DND-41 (cell line): ENCODE measurements at regions not wholly inside any gene's neighbourhood (a gene's known extent, or its start where the extent isn't known, plus 50 kb on each side); places are given as distances from the start of the nearest gene placed in this dataset.

Experiments used
- EZH2 ChIP-seq: IDR thresholded peaks from 3 replicates; pipeline ENCODE4 v1.6.1; 2012; ENCODE audit warnings: borderline replicate concordance, low read depth, mild to moderate bottlenecking, moderate library complexity, low read length, inconsistent platforms; ENCODE audit not compliant: severe bottlenecking
- TF ChIP-seq, protein P1 (sequence below): IDR thresholded peaks from 2 replicates; pipeline ENCODE4 v1.5.1; 2012; ENCODE audit warnings: borderline replicate concordance, low read length, moderate library complexity, mild to moderate bottlenecking; ENCODE audit not compliant: poor library complexity, severe bottlenecking; ENCODE audit errors: extremely low read depth

DNA sequence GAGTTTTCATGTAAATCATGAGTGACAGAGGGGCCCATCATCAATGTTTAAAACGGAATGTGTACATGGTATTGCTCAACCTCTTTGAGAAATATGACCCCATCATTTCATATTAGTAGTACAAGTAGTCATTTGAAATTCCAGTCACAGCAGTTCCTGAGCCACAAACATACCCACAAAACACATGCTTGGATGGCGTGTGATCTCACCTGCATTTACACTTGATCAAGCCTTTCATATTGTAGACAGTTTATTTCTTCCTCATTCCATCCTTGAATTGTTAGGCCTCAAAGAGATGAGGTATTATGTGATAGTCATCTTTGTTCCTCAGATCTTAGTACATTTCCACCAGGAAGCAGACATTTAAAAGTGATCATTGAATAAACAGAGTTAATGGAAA lies 96.8 kb upstream of the TAS2R1 start:
- TF ChIP-seq, protein P1, sequence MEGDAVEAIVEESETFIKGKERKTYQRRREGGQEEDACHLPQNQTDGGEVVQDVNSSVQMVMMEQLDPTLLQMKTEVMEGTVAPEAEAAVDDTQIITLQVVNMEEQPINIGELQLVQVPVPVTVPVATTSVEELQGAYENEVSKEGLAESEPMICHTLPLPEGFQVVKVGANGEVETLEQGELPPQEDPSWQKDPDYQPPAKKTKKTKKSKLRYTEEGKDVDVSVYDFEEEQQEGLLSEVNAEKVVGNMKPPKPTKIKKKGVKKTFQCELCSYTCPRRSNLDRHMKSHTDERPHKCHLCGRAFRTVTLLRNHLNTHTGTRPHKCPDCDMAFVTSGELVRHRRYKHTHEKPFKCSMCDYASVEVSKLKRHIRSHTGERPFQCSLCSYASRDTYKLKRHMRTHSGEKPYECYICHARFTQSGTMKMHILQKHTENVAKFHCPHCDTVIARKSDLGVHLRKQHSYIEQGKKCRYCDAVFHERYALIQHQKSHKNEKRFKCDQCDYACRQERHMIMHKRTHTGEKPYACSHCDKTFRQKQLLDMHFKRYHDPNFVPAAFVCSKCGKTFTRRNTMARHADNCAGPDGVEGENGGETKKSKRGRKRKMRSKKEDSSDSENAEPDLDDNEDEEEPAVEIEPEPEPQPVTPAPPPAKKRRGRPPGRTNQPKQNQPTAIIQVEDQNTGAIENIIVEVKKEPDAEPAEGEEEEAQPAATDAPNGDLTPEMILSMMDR: no peak
- no peak for TF ChIP-seq EZH2
